K562 (cell line): ENCODE measurements at regions not wholly inside any gene's neighbourhood (a gene's known extent, or its start where the extent isn't known, plus 50 kb on each side); places are given as distances from the start of the nearest gene placed in this dataset.

Experiments
- ATAC-seq: fragments of 200-7000 bp; cut with Tn5 transposase; 3 replicates; pipeline ENCODE4 v1.9.1; 2020; ENCODE audit warnings: moderate library complexity
- BruUV-seq: library from RNA; stranded (reverse); fragments of 400-500 nt; replicated peaks from 2 replicates; lab custom pipeline; 2021; lab: Mats Ljungman, UMichigan
- CTCF ChIA-PET: fragments of 300-600 bp; formaldehyde crosslinking; extraction: SDS; loops from one replicate; lab custom pipeline; 2021; ENCODE audit warnings: low intra/inter-chr PET ratio; lab: Yijun Ruan, JAX
- POLR2A ChIA-PET: fragments of 300-600, 350-650 bp; sonication (Branson Sonifier 250); formaldehyde crosslinking; extraction: SDS; loops from one replicate; lab custom pipeline; 2021; ENCODE audit warnings: antibody characterized with exemption, inconsistent platforms; lab: Yijun Ruan, JAX
- DNase-seq, 4 experiments: peaks; one replicate each; pipeline versions ENCODE4 v3.0.0 to v3.0.0-alpha.2; 2011 to 2018; ENCODE audit warnings: low spot score in 3 of 4, mixed read lengths in 3 of 4; ENCODE audit errors: extremely low read depth in 1 of 4
- FAIRE-seq: peaks from 2 replicates; lab custom pipeline; 2011; peaks lifted over from hg19 to GRCh38; lab: Jason Lieb, UNC
- H2AFZ ChIP-seq: 2 replicates; pipeline ENCODE4 v1.6.0; 2011; ENCODE audit warnings: low read depth, low read length, control low read depth, inconsistent platforms
- H3K27ac ChIP-seq: fragments of 200-600 bp; 3 replicates; pipeline ENCODE4 v1.8.0; 2011; ENCODE audit warnings: low read depth, mild to moderate bottlenecking, control low read depth, inconsistent platforms, low read length, moderate library complexity, mixed read lengths; ENCODE audit errors: extremely low read depth
- H3K27me3 ChIP-seq, 2 experiments: fragments of 300-600 bp in 1 of 2; 2 replicates in 1 of 2; 3 replicates in 1 of 2; pipeline versions ENCODE4 v1.6.0 to v1.8.0; 2011; ENCODE audit warnings: inconsistent platforms in 2 of 2, low read length in 2 of 2, mild to moderate bottlenecking in 1 of 2, mixed read lengths in 1 of 2, moderate library complexity in 1 of 2; ENCODE audit not compliant: control insufficient read depth in 2 of 2, insufficient read depth in 2 of 2
- H3K36me3 ChIP-seq: fragments of 300-600 bp; 3 replicates; pipeline ENCODE4 v1.8.0; 2011; ENCODE audit warnings: mild to moderate bottlenecking, low read length, inconsistent platforms; ENCODE audit not compliant: control insufficient read depth, insufficient read depth
- H3K4me1 ChIP-seq, 2 experiments: fragments of 200-600 bp in 1 of 2; replicated peaks in 1 of 2; 2 replicates in 1 of 2; 3 replicates in 1 of 2; pipeline versions ENCODE4 v1.5.1 to v1.8.0; 2011; ENCODE audit warnings: inconsistent platforms in 2 of 2, low read length in 2 of 2, mild to moderate bottlenecking in 1 of 2, mixed read lengths in 1 of 2, moderate library complexity in 1 of 2; ENCODE audit not compliant: control insufficient read depth in 2 of 2, insufficient read depth in 2 of 2
- H3K4me2 ChIP-seq: 2 replicates; pipeline ENCODE4 v1.6.1; 2011; ENCODE audit warnings: low read length, control low read depth, inconsistent platforms, mixed read lengths; ENCODE audit not compliant: insufficient read depth
- H3K4me3 ChIP-seq: fragments of 200-600 bp; sonication (generic), shearing (Covaris generic); 2 replicates; pipeline ENCODE4 v1.5.1; 2016; ENCODE audit warnings: control low read depth, inconsistent platforms
- H3K79me2 ChIP-seq: fragments of 200-600 bp; 3 replicates; pipeline ENCODE4 v1.8.0; 2011; ENCODE audit warnings: low read length, inconsistent platforms; ENCODE audit not compliant: control insufficient read depth, insufficient read depth
- H3K9ac ChIP-seq, 2 experiments: 2 replicates each; pipeline versions ENCODE4 v1.6.0 to v1.6.1; 2011; ENCODE audit warnings: low read depth in 2 of 2, low read length in 2 of 2, control low read depth in 1 of 2, inconsistent platforms in 1 of 2, mild to moderate bottlenecking in 1 of 2, mixed read lengths in 1 of 2; ENCODE audit not compliant: insufficient read depth in 1 of 2
- H3K9me1 ChIP-seq: one replicate; pipeline ENCODE4 v1.6.0; 2011; ENCODE audit warnings: inconsistent platforms, mild to moderate bottlenecking, low read length, moderate library complexity; ENCODE audit not compliant: control insufficient read depth, insufficient read depth
- H3K9me3 ChIP-seq: replicated peaks from 2 replicates; pipeline ENCODE4 v1.5.1; 2011; ENCODE audit warnings: low read depth, low read length, inconsistent platforms; ENCODE audit not compliant: control insufficient read depth, insufficient read depth
- H4K20me1 ChIP-seq: replicated peaks from 2 replicates; pipeline ENCODE4 v1.6.1; 2011; ENCODE audit warnings: low read length, inconsistent platforms, mixed read lengths; ENCODE audit not compliant: control insufficient read depth, insufficient read depth
- CREB3 ChIP-seq: fragments of 450-650 bp; conservative IDR thresholded peaks from 2 replicates; pipeline ENCODE4 v1.6.1; 2016; ENCODE audit warnings: missing genetic modification characterization, low read depth, mild to moderate bottlenecking, missing compliant biosample characterization, moderate library complexity
- DPF2 ChIP-seq: fragments of 450-650 bp; IDR thresholded peaks from 2 replicates; pipeline ENCODE4 v1.6.1; 2016
- FOXK2 ChIP-seq, 2 experiments: fragments of 450-650 bp; IDR thresholded peaks in 1 of 2; conservative IDR thresholded peaks in 1 of 2; 2 replicates each; pipeline ENCODE4 v1.6.1; 2016; ENCODE audit warnings: low read depth in 2 of 2, mild to moderate bottlenecking in 1 of 2
- KAT8 ChIP-seq: fragments of 450-650 bp; IDR thresholded peaks from 2 replicates; pipeline ENCODE4 v1.6.1; 2016; ENCODE audit warnings: low read depth, mild to moderate bottlenecking
- KLF16 ChIP-seq: IDR thresholded peaks from 2 replicates; pipeline ENCODE4 v1.6.1; 2016; ENCODE audit warnings: antibody characterized with exemption
- PHF21A ChIP-seq: fragments of 450-650 bp; IDR thresholded peaks from 2 replicates; pipeline ENCODE4 v1.6.1; 2017; ENCODE audit warnings: low read depth, borderline replicate concordance
- PHF8 ChIP-seq: fragments of 200-600 bp; sonication (generic); IDR thresholded peaks from 2 replicates; pipeline ENCODE4 v1.6.1; 2012; ENCODE audit warnings: mixed run types, mild to moderate bottlenecking, inconsistent platforms, low read length, moderate library complexity, borderline replicate concordance
- TCF7 ChIP-seq: sonication (generic); IDR thresholded peaks from 2 replicates; pipeline ENCODE4 v1.6.1; 2016; ENCODE audit warnings: antibody characterized with exemption, borderline replicate concordance
- ZBTB5 ChIP-seq: fragments of 450-650 bp; IDR thresholded peaks from 2 replicates; pipeline ENCODE4 v1.6.1; 2017; ENCODE audit warnings: antibody characterized with exemption
- ZFX ChIP-seq: sonication (generic); formaldehyde crosslinking; IDR thresholded peaks from 2 replicates; pipeline ENCODE4 v1.8.0; 2022; ENCODE audit warnings: mild to moderate bottlenecking, missing genetic modification reagents, moderate library complexity
- ZNF184 ChIP-seq: sonication (generic); formaldehyde crosslinking; IDR thresholded peaks from 2 replicates; pipeline ENCODE4 v1.5.0; 2020; ENCODE audit warnings: missing genetic modification reagents
- WGBS: fragments of 100-300 bp; shearing (Covaris generic); methylation state at CpG from one replicate; pipeline ENCODE4 v1.1.6; 2016; ENCODE audit warnings: low coverage, mixed read lengths; ENCODE audit not compliant: insufficient coverage; ENCODE audit errors: missing lambda C conversion rate; 5-methylcytosine and 5-hydroxymethylcytosine counted together
- in situ Hi-C: fragments of 300-500 bp; cut with MboI; formaldehyde crosslinking; loops from 4 replicates; pipeline ENCODE4 v1.15.0; 2018; ENCODE audit warnings: inconsistent platforms, mixed read lengths
- intact Hi-C: fragments of 100-400 bp; cut with micrococcal nuclease; formaldehyde crosslinking; loops from 2 replicates; pipeline ENCODE4 v1.14.2; 2022
- TF ChIP-seq, protein P1 (sequence below): fragments of 450-650 bp; IDR thresholded peaks from 2 replicates; pipeline ENCODE4 v1.6.1; 2016; ENCODE audit warnings: mild to moderate bottlenecking
- TF ChIP-seq, protein P2 (sequence below): fragments of 250-450 bp; sonication (Bioruptor Pico); IDR thresholded peaks from 2 replicates; pipeline ENCODE4 v1.4.0; 2020

DNA sequence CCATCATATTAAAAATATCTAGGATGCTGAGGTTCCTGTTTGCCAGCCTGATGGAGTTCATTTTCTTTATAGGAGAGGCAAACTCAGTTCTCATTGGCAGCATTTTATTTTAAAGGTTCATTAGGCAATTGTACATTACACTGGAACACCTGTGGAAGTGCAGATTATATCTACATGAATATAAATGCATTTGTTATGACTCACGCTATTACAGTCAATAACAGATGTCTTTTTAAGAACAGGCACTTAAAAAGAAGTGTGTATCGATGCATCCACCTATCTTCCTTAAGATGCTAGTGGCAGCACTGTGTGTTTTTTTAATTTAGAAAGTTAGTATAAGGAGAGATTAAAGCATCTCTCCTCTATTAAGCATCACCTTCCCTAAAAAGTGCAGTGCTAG lies 276.5 kb downstream of the PRDM2 start:
- Histone ChIP-seq H3K4me2 (no peak overlapping the region), H4K20me1 (0 out of 2 replicates have a peak, but pooled peaks cover 5% of the 10 kb centered on the region), H3K9ac (no peak overlapping the region), H3K79me2 (no peaks in the 10 kb centered on the region), H3K27ac (no peak overlapping the region), H3K9me3 (no peaks in the 10 kb centered on the region), H3K4me3 (no peak overlapping the region), H3K36me3 (no peaks in the 10 kb centered on the region), H3K4me1 (no peaks in the 10 kb centered on the region), H3K27me3 (peaks cover 0 to 2% of the 10 kb centered on the region in 2 experiments; a peak in 1 of 5 replicates), H2AFZ (no peak overlapping the region), H3K9me1 (no peaks in the 10 kb centered on the region)
- ATAC-seq (no peak), DNase-seq (no peak), FAIRE-seq (no peak)
- in situ Hi-C loops: no loop called here
- no TSS peak for BruUV-seq
- CTCF ChIA-PET: no interaction called here
- intact Hi-C loops: no loop called here
- 2% methylated on average over 2 of the region's 2 CpGs for WGBS
- POLR2A ChIA-PET: no interaction called here
- TF ChIP-seq ZNF184 (no peak), KLF16 (no peak), TCF7 (no peak), ZFX (CRISPR knock-in tag) (no peak), CREB3 (tag) (no peak), PHF21A (no peak), FOXK2 (conservative IDR thresholded peaks at IDR 0.05 in 1 of 2, IDR thresholded peaks at IDR 0.05 in 1 of 2; ENCODE audit: low read depth in 2 of 2) (no peak), PHF8 (no peak), ZBTB5 (no peak), DPF2 (no peak), KAT8 (no peak)
- TF ChIP-seq, protein P1, sequence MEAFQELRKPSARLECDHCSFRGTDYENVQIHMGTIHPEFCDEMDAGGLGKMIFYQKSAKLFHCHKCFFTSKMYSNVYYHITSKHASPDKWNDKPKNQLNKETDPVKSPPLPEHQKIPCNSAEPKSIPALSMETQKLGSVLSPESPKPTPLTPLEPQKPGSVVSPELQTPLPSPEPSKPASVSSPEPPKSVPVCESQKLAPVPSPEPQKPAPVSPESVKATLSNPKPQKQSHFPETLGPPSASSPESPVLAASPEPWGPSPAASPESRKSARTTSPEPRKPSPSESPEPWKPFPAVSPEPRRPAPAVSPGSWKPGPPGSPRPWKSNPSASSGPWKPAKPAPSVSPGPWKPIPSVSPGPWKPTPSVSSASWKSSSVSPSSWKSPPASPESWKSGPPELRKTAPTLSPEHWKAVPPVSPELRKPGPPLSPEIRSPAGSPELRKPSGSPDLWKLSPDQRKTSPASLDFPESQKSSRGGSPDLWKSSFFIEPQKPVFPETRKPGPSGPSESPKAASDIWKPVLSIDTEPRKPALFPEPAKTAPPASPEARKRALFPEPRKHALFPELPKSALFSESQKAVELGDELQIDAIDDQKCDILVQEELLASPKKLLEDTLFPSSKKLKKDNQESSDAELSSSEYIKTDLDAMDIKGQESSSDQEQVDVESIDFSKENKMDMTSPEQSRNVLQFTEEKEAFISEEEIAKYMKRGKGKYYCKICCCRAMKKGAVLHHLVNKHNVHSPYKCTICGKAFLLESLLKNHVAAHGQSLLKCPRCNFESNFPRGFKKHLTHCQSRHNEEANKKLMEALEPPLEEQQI: no peak
- TF ChIP-seq, protein P2, sequence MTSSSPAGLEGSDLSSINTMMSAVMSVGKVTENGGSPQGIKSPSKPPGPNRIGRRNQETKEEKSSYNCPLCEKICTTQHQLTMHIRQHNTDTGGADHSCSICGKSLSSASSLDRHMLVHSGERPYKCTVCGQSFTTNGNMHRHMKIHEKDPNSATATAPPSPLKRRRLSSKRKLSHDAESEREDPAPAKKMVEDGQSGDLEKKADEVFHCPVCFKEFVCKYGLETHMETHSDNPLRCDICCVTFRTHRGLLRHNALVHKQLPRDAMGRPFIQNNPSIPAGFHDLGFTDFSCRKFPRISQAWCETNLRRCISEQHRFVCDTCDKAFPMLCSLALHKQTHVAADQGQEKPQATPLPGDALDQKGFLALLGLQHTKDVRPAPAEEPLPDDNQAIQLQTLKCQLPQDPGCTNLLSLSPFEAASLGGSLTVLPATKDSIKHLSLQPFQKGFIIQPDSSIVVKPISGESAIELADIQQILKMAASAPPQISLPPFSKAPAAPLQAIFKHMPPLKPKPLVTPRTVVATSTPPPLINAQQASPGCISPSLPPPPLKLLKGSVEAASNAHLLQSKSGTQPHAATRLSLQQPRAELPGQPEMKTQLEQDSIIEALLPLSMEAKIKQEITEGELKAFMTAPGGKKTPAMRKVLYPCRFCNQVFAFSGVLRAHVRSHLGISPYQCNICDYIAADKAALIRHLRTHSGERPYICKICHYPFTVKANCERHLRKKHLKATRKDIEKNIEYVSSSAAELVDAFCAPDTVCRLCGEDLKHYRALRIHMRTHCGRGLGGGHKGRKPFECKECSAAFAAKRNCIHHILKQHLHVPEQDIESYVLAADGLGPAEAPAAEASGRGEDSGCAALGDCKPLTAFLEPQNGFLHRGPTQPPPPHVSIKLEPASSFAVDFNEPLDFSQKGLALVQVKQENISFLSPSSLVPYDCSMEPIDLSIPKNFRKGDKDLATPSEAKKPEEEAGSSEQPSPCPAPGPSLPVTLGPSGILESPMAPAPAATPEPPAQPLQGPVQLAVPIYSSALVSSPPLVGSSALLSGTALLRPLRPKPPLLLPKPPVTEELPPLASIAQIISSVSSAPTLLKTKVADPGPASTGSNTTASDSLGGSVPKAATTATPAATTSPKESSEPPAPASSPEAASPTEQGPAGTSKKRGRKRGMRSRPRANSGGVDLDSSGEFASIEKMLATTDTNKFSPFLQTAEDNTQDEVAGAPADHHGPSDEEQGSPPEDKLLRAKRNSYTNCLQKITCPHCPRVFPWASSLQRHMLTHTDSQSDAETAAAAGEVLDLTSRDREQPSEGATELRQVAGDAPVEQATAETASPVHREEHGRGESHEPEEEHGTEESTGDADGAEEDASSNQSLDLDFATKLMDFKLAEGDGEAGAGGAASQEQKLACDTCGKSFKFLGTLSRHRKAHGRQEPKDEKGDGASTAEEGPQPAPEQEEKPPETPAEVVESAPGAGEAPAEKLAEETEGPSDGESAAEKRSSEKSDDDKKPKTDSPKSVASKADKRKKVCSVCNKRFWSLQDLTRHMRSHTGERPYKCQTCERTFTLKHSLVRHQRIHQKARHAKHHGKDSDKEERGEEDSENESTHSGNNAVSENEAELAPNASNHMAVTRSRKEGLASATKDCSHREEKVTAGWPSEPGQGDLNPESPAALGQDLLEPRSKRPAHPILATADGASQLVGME: no peak
